KOPT-K1 (cell line): ENCODE measurements at regions not wholly inside any gene's neighbourhood (a gene's known extent, or its start where the extent isn't known, plus 50 kb on each side); places are given as distances from the start of the nearest gene placed in this dataset.
"Not testable (repeated sequence)": the region's sequence is repeated elsewhere in the genome, so short reads cannot be mapped to it uniquely, and the experiment has no call there.

ENCODE experiments used
- H3K27ac ChIP-seq: fragments of 200-600 bp; sonication (generic); 2 replicates; pipeline ENCODE4 v1.5.1; 2016; ENCODE audit warnings: antibody characterized with exemption, mild to moderate bottlenecking, low read depth, low read length; ENCODE audit not compliant: poor library complexity, severe bottlenecking
- H3K36me3 ChIP-seq: fragments of 200-600 bp; sonication (generic); 2 replicates; pipeline ENCODE4 v1.5.1; 2017; ENCODE audit warnings: antibody characterized with exemption, mild to moderate bottlenecking, low read length, moderate library complexity; ENCODE audit not compliant: insufficient read depth
- H3K9me3 ChIP-seq: fragments of 200-600 bp; sonication (generic); 2 replicates; pipeline ENCODE4 v1.5.1; 2017; ENCODE audit warnings: antibody characterized with exemption, low read length, mild to moderate bottlenecking; ENCODE audit not compliant: insufficient read depth, poor library complexity, severe bottlenecking

- H3K9me3 ChIP-seq = peaks cover 12% of the 10 kb centered on the region
- H3K27ac ChIP-seq = no peak overlapping the region
- H3K36me3 ChIP-seq = no peaks in the 10 kb centered on the region
Observed at GRCh38 chr4:154029171-154029570, 240.3 kb upstream of the SFRP2 start.

DNA sequence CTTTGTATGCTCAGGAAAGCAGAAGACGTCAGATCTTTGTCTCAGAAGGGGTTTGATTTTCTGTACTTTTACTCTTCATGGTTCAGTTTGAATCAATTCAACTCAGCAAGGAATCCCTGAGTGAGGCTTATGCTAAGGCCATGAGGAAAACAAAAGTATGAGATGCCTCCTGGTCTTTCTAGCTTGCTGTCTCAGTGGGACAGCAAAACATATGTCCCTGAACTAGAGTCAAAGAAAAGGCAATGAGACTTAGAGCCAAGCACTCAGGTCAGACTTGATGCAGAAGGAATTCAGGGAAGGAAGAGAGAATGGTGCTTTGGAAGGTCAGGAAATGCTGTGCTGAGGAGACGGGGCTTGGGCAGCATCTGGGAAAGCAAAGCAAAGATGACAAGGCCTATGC is 236.2 kb upstream of the SFRP2 start:
- H3K9me3 ChIP-seq = no peaks in the 10 kb centered on the region
- H3K36me3 ChIP-seq = no peaks in the 10 kb centered on the region
- H3K27ac ChIP-seq = no peak overlapping the region

- Histone ChIP-seq H3K9me3 (no peaks in the 10 kb centered on the region), H3K27ac (no peak overlapping the region)
Observed at GRCh38 chr4:154024097-154024694, 235.3 kb upstream of the SFRP2 start.

DNA sequence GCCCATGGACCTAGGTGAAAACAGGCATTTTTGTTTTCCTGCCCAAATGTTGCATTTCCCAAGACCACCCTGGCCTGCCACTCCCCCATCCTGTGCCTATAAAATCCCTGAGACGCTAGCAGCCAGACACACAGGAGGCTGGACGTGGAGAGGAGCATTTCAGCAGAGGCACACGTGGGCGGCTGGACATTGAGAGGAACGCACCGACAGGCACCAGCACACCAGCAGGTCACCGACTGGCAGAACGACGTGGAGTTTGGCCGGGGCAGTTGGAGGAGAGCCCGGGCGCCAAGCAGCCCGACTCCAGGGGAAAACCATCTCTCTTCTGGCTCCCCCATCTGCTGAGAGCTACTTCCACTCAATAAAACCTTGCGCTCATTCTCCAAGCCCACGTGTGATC is 234.8 kb upstream of the SFRP2 start:
- H3K9me3 ChIP-seq, H3K36me3 ChIP-seq, H3K27ac ChIP-seq: not testable (repeated sequence)

More at GRCh38 chr4:154024097-154024694, 235.3 kb upstream of the SFRP2 start:
- no peaks in the 10 kb centered on the region for H3K36me3 ChIP-seq

GRCh38 chr4:154019811-154020210 is 230.9 kb upstream of the SFRP2 start:
- H3K9me3 ChIP-seq = no peaks in the 10 kb centered on the region
- no peak overlapping the region for H3K27ac ChIP-seq
- H3K36me3 ChIP-seq = no peaks in the 10 kb centered on the region

- Histone ChIP-seq H3K36me3 (no peaks in the 10 kb centered on the region), H3K27ac (no peak overlapping the region), H3K9me3 (no peaks in the 10 kb centered on the region)
Observed at GRCh38 chr4:154018659-154019058, 229.8 kb upstream of the SFRP2 start.

DNA sequence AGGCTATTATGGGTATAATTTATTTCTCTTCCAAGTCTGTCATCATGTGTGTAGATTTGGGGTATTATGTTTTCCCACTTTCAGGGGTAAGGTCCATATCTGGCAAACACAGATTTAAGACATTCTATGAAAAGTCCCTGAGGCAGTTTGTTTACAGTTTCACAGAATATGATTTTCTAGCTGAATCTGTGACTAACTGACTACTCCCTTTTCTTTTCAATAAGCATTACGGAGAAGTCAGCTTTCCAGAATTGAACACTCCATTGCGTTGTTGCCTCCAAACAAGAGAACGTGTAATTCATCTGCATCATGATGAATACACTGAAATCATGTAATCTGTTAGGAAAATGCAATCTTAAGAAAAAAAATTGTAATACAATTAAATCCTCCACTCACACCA is 226.7 kb upstream of the SFRP2 start:
- Histone ChIP-seq H3K27ac (no peak overlapping the region), H3K36me3 (no peaks in the 10 kb centered on the region), H3K9me3 (no peaks in the 10 kb centered on the region)

- Histone ChIP-seq H3K9me3 (no peaks in the 10 kb centered on the region), H3K27ac (no peak overlapping the region), H3K36me3 (no peaks in the 10 kb centered on the region)
Observed at GRCh38 chr4:154014407-154015321, 225.8 kb upstream of the SFRP2 start.

DNA sequence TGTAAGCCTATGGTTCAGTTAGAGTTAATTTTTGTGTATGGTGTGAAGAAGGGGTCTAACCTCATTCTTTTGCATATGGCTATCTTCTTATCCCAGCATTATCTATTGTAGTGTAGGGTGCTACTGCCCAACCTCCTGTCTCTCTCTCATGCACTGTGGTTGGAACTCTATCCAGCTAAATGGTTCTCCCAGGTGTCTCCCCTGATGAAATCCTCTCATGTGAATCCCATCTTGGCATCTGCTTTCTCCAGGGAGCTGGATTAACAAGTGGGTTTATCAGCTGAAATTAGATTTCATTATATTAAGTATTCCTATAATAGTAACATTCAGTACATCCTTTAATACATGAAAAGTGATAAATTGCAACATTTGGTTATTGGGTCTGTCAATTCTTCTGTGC is 224.7 kb upstream of the SFRP2 start:
- Histone ChIP-seq H3K9me3 (no peaks in the 10 kb centered on the region), H3K27ac (no peak overlapping the region), H3K36me3 (no peaks in the 10 kb centered on the region)

GRCh38 chr4:154010371-154010770 is 221.5 kb upstream of the SFRP2 start:
- H3K27ac ChIP-seq = no peak overlapping the region
- H3K9me3 ChIP-seq = no peaks in the 10 kb centered on the region
- no peaks in the 10 kb centered on the region for H3K36me3 ChIP-seq

- Histone ChIP-seq H3K36me3 (no peaks in the 10 kb centered on the region), H3K9me3 (no peaks in the 10 kb centered on the region), H3K27ac (no peak overlapping the region)
Observed at GRCh38 chr4:154009788-154010187, 220.9 kb upstream of the SFRP2 start.

DNA sequence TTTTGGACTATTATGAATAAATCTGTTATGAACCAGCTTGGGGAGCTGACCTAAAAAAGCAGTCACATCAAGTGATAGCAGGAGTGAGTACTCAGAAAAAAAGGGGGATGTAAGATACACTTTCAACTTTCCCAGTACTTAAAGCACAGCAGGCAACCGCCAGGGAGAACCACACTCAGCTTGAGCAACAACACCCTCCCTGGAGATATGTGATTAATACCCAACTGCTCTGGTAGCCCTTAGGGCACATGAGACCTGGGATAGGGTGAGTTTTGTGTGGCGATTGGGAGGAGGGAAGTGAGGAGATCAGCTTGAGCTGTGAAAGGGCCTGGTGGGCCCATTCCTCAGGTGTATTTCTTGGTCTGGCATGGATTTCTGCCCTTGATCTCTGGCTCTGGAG is 220.3 kb upstream of the SFRP2 start:
- Histone ChIP-seq H3K27ac (no peak overlapping the region), H3K36me3 (no peaks in the 10 kb centered on the region), H3K9me3 (no peaks in the 10 kb centered on the region)

GRCh38 chr4:154005171-154005520 is 216.3 kb upstream of the SFRP2 start:
- no peaks in the 10 kb centered on the region for H3K36me3 ChIP-seq
- H3K9me3 ChIP-seq = no peaks in the 10 kb centered on the region
- H3K27ac ChIP-seq = no peak overlapping the region

DNA sequence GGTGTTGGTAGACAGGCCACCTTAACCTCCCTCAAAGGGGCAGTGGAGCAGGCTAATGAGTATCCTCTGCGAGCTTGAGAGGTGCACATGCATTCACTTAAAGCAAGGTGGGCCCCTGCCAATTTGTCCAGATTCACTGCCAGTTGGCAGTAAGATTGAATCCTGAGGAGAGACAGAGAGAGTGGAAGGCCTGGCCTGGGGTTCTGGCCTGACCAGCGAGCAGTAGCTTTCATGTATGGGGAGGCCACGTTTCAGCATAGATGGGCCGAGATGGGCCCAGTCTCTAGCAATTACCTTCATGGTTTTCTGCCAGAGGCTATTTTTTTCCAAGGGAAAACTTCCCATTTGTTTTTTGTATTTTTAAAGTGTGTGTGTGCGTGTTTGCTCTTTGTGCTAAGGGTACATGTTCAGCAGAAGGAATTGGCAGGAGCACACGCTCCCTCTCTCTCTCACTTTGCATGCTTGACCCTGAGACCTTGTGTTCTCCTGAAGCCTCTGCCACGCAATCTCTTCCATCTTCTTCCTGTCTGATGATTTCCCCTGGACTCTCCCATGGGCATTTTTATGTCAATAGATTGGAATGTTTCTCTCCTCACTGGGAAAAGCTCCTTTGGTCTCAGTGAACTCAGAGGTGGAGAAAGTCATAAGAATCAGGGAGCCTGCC is 215.8 kb upstream of the SFRP2 start:
- no peaks in the 10 kb centered on the region for H3K9me3 ChIP-seq
- no peaks in the 10 kb centered on the region for H3K36me3 ChIP-seq
- H3K27ac ChIP-seq = no peak overlapping the region

DNA sequence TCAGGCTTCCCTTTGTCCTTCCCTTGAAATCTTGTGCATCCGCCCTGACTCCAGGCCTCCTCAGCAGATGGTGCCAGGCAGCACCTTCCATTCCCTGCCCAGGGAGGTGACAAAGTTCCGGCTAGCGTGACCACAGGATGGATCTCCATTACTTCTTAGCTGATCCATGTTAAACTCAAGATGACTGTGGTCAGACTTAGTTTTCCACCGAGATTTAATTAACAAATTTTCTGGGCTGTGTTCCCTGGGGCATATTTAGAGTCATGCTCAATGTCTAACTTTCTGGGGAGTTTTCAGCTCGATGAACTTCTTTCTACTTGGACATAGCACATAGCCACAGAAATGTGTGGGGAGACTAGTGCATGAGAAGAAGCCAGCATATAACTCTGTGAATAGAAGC is 215.1 kb upstream of the SFRP2 start:
- Histone ChIP-seq H3K36me3 (no peaks in the 10 kb centered on the region), H3K27ac (no peak overlapping the region), H3K9me3 (no peaks in the 10 kb centered on the region)
